Brain microvascular endothelial cell (primary cell): ENCODE measurements at regions not wholly inside any gene's neighbourhood (a gene's known extent, or its start where the extent isn't known, plus 50 kb on each side); places are given as distances from the start of the nearest gene placed in this dataset.

ENCODE experiments used
- DNase-seq: peaks from one replicate; pipeline ENCODE4 v3.0.0-alpha.2; 2020
- H3K27ac ChIP-seq: fragments of 250-450 bp; sonication (Bioruptor Pico); 2 replicates; pipeline ENCODE4 v1.5.1; 2020; ENCODE audit warnings: mild to moderate bottlenecking, moderate library complexity
- H3K27me3 ChIP-seq: fragments of 250-450 bp; sonication (Bioruptor Pico); replicated peaks from 2 replicates; pipeline ENCODE4 v1.5.1; 2020; ENCODE audit warnings: mild to moderate bottlenecking
- H3K36me3 ChIP-seq: fragments of 250-450 bp; sonication (Bioruptor Pico); replicated peaks from 2 replicates; pipeline ENCODE4 v1.5.1; 2020; ENCODE audit warnings: mild to moderate bottlenecking
- H3K4me3 ChIP-seq: 2 replicates; pipeline ENCODE4 v1.5.1; 2011; ENCODE audit warnings: low read depth, mild to moderate bottlenecking, control low read depth, low read length, moderate library complexity
- in situ Hi-C: cut with HindIII; loops from 2 replicates; pipeline ENCODE4 v1.10.0; 2017; ENCODE audit warnings: low sequenced_read_pairs, low pct_ligation_motif_present
- TF ChIP-seq, protein P1 (sequence below): IDR thresholded peaks from 2 replicates; pipeline ENCODE4 v1.5.1; 2011; ENCODE audit warnings: low read depth, mild to moderate bottlenecking, moderate library complexity, low read length, control low read depth, inconsistent platforms; ENCODE audit errors: missing control alignments

DNA sequence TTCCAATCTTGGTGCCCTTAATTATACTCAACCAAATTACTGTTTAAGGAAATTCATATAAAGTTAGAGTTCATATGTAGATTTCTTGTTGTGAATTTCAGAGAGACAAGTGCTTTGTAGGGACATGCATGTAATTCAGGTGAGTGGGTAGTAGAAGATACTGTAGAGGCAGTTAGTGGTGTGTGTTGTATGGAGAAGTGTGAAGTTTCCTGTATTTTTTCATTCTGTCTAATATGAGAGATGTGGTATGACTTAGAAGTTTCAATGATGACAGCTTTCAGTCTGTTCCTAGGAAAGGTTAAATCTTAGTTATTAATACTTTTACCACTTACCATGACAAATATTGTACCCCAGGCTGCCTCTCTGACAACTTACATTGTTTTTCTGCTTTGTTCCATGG lies 294.2 kb downstream of the TDRD3 start:
- DNase-seq = no peak
- TF ChIP-seq, protein P1, sequence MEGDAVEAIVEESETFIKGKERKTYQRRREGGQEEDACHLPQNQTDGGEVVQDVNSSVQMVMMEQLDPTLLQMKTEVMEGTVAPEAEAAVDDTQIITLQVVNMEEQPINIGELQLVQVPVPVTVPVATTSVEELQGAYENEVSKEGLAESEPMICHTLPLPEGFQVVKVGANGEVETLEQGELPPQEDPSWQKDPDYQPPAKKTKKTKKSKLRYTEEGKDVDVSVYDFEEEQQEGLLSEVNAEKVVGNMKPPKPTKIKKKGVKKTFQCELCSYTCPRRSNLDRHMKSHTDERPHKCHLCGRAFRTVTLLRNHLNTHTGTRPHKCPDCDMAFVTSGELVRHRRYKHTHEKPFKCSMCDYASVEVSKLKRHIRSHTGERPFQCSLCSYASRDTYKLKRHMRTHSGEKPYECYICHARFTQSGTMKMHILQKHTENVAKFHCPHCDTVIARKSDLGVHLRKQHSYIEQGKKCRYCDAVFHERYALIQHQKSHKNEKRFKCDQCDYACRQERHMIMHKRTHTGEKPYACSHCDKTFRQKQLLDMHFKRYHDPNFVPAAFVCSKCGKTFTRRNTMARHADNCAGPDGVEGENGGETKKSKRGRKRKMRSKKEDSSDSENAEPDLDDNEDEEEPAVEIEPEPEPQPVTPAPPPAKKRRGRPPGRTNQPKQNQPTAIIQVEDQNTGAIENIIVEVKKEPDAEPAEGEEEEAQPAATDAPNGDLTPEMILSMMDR = no peak
- in situ Hi-C loops = no loop called here
- Histone ChIP-seq H3K4me3 (no peak overlapping the region), H3K27ac (no peak overlapping the region), H3K27me3 (no peaks in the 10 kb centered on the region), H3K36me3 (no peaks in the 10 kb centered on the region)

DNA sequence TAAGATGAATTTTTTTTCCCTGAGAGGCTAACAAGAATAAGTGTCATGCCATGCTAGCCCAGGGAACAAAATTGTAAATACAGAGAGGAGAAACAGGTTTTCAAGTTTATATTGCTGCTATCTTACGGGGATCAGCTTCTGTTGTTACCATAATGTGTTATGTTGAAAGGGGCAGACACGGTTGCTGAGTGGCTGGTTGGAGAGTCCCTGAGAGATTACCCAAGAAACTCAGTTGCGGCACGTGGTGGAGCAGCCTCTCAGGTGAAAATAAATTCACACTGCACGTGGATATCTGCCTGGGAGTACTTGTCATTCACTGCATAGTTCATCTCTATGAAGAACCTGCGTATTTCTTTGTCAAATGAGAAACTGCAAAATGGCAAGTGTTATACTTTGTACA lies 293.6 kb downstream of the TDRD3 start:
- H3K27ac ChIP-seq = no peak overlapping the region
- H3K36me3 ChIP-seq = no peaks in the 10 kb centered on the region
- no peak overlapping the region for H3K4me3 ChIP-seq
- DNase-seq = no peak
- no peaks in the 10 kb centered on the region for H3K27me3 ChIP-seq
- TF ChIP-seq, protein P1 = no peak
- in situ Hi-C loops = no loop called here

DNA sequence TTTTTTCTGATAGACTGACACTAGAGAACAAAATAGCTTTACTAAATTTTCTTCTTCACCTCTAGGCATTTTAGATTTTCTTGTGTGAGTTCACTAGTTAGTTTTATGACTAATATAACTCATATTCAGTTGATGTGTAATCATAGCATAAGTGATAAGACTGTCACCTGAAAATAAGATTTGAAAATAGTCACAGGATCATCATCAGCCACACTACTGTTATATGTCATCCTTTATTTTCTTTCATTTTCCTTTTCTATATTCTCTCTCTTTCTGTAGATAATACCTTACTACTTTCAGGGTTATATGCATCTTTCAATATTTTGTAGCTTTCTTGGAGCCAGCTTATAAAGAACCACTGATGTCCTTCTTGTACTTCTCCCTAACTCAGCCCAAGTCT lies 292.6 kb downstream of the TDRD3 start:
- TF ChIP-seq, protein P1 = no peak
- H3K36me3 ChIP-seq = no peaks in the 10 kb centered on the region
- DNase-seq = no peak
- in situ Hi-C loops = no loop called here
- H3K27me3 ChIP-seq = no peaks in the 10 kb centered on the region
- H3K4me3 ChIP-seq = no peak overlapping the region
- H3K27ac ChIP-seq = no peak overlapping the region

DNA sequence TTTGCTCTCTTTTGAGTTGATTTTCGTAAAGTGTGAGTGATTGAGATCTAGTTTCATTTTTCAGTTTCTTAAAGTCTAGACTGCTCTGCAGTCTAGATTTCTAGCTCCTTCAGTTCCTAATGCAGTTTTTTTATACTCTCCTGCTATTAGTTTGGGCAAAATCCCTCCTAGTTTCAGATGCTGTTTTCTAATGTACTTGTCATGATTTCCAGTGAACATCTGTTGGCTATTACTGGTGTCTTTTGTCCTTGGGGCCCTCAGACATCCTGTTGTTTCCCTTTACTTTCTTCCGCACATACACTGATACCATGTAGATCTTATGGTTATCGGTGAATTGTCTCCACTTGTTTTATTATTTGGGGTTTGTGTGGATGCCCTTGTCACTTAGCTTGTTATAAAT lies 292.1 kb downstream of the TDRD3 start:
- TF ChIP-seq, protein P1 = no peak
- no peak overlapping the region for H3K27ac ChIP-seq
- H3K36me3 ChIP-seq = no peaks in the 10 kb centered on the region
- in situ Hi-C loops = no loop called here
- no peak for DNase-seq
- no peaks in the 10 kb centered on the region for H3K27me3 ChIP-seq
- H3K4me3 ChIP-seq = no peak overlapping the region

DNA sequence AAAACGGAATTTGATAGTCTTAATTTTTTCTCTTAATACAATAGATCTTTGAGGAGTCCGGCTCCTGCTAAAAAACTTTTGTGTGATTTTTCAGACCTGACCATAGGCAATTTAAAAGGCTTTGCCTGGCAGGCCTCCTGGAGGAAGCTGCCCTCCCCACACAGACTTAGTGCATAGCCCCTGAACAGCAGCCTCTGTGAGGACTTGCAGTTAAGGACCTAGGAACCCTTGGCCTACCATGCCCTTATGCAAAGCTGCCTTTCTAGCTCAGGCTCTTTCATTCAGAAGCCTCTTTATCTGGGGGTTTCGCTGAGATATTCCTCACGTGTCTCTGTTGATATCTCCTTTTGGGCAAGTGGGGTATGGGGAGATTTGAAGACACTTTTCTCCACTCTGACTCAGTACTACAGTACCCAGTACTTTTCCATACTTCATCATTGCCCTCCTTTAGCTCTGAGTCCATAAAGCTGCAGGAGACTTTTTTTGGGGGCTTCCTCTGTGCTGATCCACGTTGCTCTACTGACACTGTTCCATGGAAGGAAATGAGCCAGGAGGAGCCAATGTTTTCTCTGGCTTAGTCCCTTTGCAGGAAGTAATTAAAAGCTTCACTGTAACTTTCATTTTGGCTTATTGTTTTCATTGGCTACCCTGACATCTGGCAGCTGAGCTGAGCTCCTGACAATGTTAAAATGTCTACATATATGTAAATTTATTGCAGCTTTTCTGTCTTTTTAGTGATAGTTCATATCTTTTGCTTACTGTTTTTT lies 283.1 kb downstream of the TDRD3 start:
- Histone ChIP-seq H3K36me3 (no peaks in the 10 kb centered on the region), H3K27me3 (no peaks in the 10 kb centered on the region), H3K27ac (no peak overlapping the region), H3K4me3 (no peak overlapping the region)
- TF ChIP-seq, protein P1 = no peak
- in situ Hi-C loops = no loop called here
- DNase-seq = no peak

DNA sequence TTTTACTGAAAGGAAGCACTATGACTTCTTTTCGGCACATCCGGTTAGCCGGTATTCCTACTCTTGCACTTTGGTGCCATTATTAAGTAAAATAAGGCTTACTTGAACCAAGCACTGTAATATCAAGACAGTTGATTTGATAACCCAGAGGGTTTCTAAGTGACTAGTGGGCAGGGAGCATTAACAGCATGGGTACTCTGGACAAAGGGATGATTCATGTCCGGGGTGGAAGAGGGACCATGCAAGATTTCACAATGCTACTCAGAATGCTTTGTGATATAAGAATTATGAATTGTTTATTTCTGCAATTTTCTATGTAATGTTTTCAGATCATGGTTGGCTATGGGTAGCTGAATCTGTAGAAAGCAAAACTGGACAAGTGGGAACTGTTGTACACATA lies 282.1 kb downstream of the TDRD3 start:
- Histone ChIP-seq H3K4me3 (no peak overlapping the region), H3K27ac (no peak overlapping the region), H3K27me3 (no peaks in the 10 kb centered on the region), H3K36me3 (no peaks in the 10 kb centered on the region)
- TF ChIP-seq, protein P1 = no peak
- DNase-seq = no peak
- in situ Hi-C loops = no loop called here
